ENCODE measurements at regions not wholly inside any gene's neighbourhood (a gene's known extent, or its start where the extent isn't known, plus 50 kb on each side); places are given as distances from the start of the nearest gene placed in this dataset.

GRCh38 chr12:108078428-108078827, 50.7 kb upstream of the WSCD2 start:
- H3K9me3 ChIP-seq (ENCODE audit: insufficient read depth, low read depth, low read length): no peaks in the 10 kb centered on the region
- no peaks in the 10 kb centered on the region for H3K27me3 ChIP-seq (ENCODE audit: insufficient read depth, low read length)
- no peak overlapping the region for H3K4me3 ChIP-seq (ENCODE audit: low read length)
- H3K9ac ChIP-seq (ENCODE audit: low read depth, low read length): no peak overlapping the region
- 95% methylated on average over 3 of the region's 3 CpGs for WGBS
- 0 out of 2 replicates have a peak, but pooled peaks cover 3% of the 10 kb centered on the region for H3K4me1 ChIP-seq (ENCODE audit: insufficient read depth, low read length)
- no peaks in the 10 kb centered on the region for H3K36me3 ChIP-seq (ENCODE audit: insufficient read depth, low read length)
- H3K27ac ChIP-seq (ENCODE audit: low read depth, low read length): no peak overlapping the region

All from HUES64 (cell line).